GM23338 (cell line): ENCODE measurements at regions not wholly inside any gene's neighbourhood (a gene's known extent, or its start where the extent isn't known, plus 50 kb on each side); places are given as distances from the start of the nearest gene placed in this dataset.

Source experiments
- ATAC-seq: fragments of 200-7000 bp; cut with Tn5 transposase; 3 replicates; pipeline ENCODE4 v1.9.1; 2020
- DNase-seq: peaks from one replicate; pipeline ENCODE4 v3.0.0-alpha.2; 2015; ENCODE audit warnings: low spot score
- H2AFZ ChIP-seq: fragments of 200-600 bp; sonication (generic); 2 replicates; pipeline ENCODE4 v1.8.0; 2016; ENCODE audit warnings: antibody characterized with exemption, mild to moderate bottlenecking, moderate library complexity
- H3F3A ChIP-seq: fragments of 200-600 bp; sonication (generic); replicated peaks from 2 replicates; pipeline ENCODE4 v1.8.0; 2017; ENCODE audit warnings: antibody characterized with exemption, mixed run types, low read depth
- H3K27ac ChIP-seq: fragments of 200-600 bp; sonication (generic); 2 replicates; pipeline ENCODE4 v1.6.1; 2016; ENCODE audit warnings: low read depth
- H3K27me3 ChIP-seq: fragments of 200-600 bp; sonication (generic); 2 replicates; pipeline ENCODE4 v1.8.0; 2016; ENCODE audit warnings: mild to moderate bottlenecking, mixed run types, moderate library complexity; ENCODE audit not compliant: insufficient read depth
- H3K36me3 ChIP-seq: fragments of 200-600 bp; sonication (generic); 2 replicates; pipeline ENCODE4 v1.8.0; 2016; ENCODE audit warnings: mild to moderate bottlenecking; ENCODE audit not compliant: insufficient read depth
- H3K4me1 ChIP-seq: fragments of 200-600 bp; sonication (generic); 2 replicates; pipeline ENCODE4 v1.8.0; 2016; ENCODE audit warnings: mild to moderate bottlenecking, moderate library complexity; ENCODE audit not compliant: insufficient read depth
- H3K4me2 ChIP-seq: fragments of 200-600 bp; sonication (generic); 2 replicates; pipeline ENCODE4 v1.7.1; 2017; ENCODE audit warnings: mixed run types
- H3K4me3 ChIP-seq: fragments of 200-600 bp; sonication (generic); 2 replicates; pipeline ENCODE4 v1.6.1; 2016; ENCODE audit warnings: mixed run types
- H3K79me2 ChIP-seq: fragments of 200-600 bp; sonication (generic); replicated peaks from 2 replicates; pipeline ENCODE4 v1.8.0; 2017; ENCODE audit warnings: mild to moderate bottlenecking; ENCODE audit not compliant: insufficient read depth
- H3K9me2 ChIP-seq: fragments of 200-600 bp; sonication (generic); 2 replicates; pipeline ENCODE4 v1.8.0; 2017; ENCODE audit not compliant: insufficient read depth
- H4K20me1 ChIP-seq: fragments of 200-600 bp; sonication (generic); replicated peaks from 2 replicates; pipeline ENCODE4 v1.8.0; 2017; ENCODE audit warnings: mild to moderate bottlenecking; ENCODE audit not compliant: insufficient read depth
- H3K27ac Mint-ChIP-seq: 2 replicates; pipeline ENCODE4 v1.8.0; 2020; ENCODE audit warnings: inconsistent platforms, mild to moderate bottlenecking, moderate library complexity, mixed read lengths
- H3K27me3 Mint-ChIP-seq: 3 replicates; pipeline ENCODE4 v1.8.0; 2022; ENCODE audit warnings: low read depth, mild to moderate bottlenecking, moderate library complexity, mixed read lengths, inconsistent platforms; ENCODE audit not compliant: insufficient read depth, poor library complexity
- H3K36me3 Mint-ChIP-seq: 3 replicates; pipeline ENCODE4 v1.8.0; 2021; ENCODE audit warnings: low read depth, mild to moderate bottlenecking, inconsistent platforms, moderate library complexity, mixed read lengths
- H3K4me1 Mint-ChIP-seq: 3 replicates; pipeline ENCODE4 v1.8.0; 2020; ENCODE audit warnings: mild to moderate bottlenecking, inconsistent platforms, mixed read lengths
- H3K4me3 Mint-ChIP-seq: 3 replicates; pipeline ENCODE4 v1.8.0; 2021; ENCODE audit warnings: moderate library complexity, mild to moderate bottlenecking, inconsistent platforms, mixed read lengths
- H3K9me3 Mint-ChIP-seq: 3 replicates; pipeline ENCODE4 v1.8.0; 2020; ENCODE audit warnings: moderate library complexity, mild to moderate bottlenecking, inconsistent platforms, mixed read lengths
- CREB1 ChIP-seq: fragments of 250-450 bp; sonication (Bioruptor Pico); IDR thresholded peaks from 2 replicates; pipeline ENCODE4 v1.5.0; 2020; ENCODE audit warnings: low read depth, mild to moderate bottlenecking, moderate library complexity
- CTCF ChIP-seq, 2 experiments: fragments of 200-600 bp in 1 of 2; sonication (generic) in 1 of 2; conservative IDR thresholded peaks; 2 replicates each; pipeline versions ENCODE4 v1.5.1 to v1.6.1; 2016 to 2017; ENCODE audit warnings: antibody characterized with exemption in 2 of 2, low read depth in 2 of 2, mild to moderate bottlenecking in 2 of 2, moderate library complexity in 1 of 2
- EZH2 ChIP-seq: fragments of 200-600 bp; sonication (generic); IDR thresholded peaks from one replicate; pipeline ENCODE4 v1.8.0; 2017; ENCODE audit warnings: antibody characterized with exemption, mild to moderate bottlenecking, low read depth; ENCODE audit not compliant: unreplicated experiment
- EZH2phosphoT487 ChIP-seq: fragments of 200-600 bp; sonication (generic); IDR thresholded peaks from one replicate; pipeline ENCODE4 v1.8.1; 2018; ENCODE audit warnings: antibody characterized with exemption; ENCODE audit not compliant: unreplicated experiment
- JUNB ChIP-seq: IDR thresholded peaks from one replicate; pipeline ENCODE4 v1.6.1; 2016; ENCODE audit warnings: antibody characterized with exemption; ENCODE audit not compliant: unreplicated experiment
- NANOG ChIP-seq: IDR thresholded peaks from 2 replicates; pipeline ENCODE4 v1.6.1; 2016; ENCODE audit warnings: antibody characterized with exemption, borderline replicate concordance
- POLR2AphosphoS5 ChIP-seq: IDR thresholded peaks from 2 replicates; pipeline ENCODE4 v1.6.1; 2016; ENCODE audit warnings: antibody characterized with exemption, low read depth
- STAT1 ChIP-seq: IDR thresholded peaks from one replicate; pipeline ENCODE4 v1.6.1; 2016; ENCODE audit warnings: antibody characterized with exemption; ENCODE audit not compliant: unreplicated experiment
- ZNF114 ChIP-seq: fragments of 250-450 bp; sonication (Bioruptor Pico); IDR thresholded peaks from 2 replicates; pipeline ENCODE4 v1.5.0; 2020; ENCODE audit warnings: mild to moderate bottlenecking, moderate library complexity
- TF ChIP-seq, protein P1 (sequence below): IDR thresholded peaks from 2 replicates; pipeline ENCODE4 v1.6.1; 2016; ENCODE audit warnings: antibody characterized with exemption

GRCh38 chr1:59026472-59026948, 242.7 kb upstream of the JUN start:
- peaks cover 2% of the 10 kb centered on the region for H3K27me3 Mint-ChIP-seq
- Histone ChIP-seq H3F3A (no peaks in the 10 kb centered on the region), H3K36me3 (no peaks in the 10 kb centered on the region), H3K4me1 (no peaks in the 10 kb centered on the region), H3K9me2 (peaks cover 7% of the 10 kb centered on the region; the same call in 1 of the 2 replicates), H3K4me3 (no peak overlapping the region), H3K4me2 (no peak overlapping the region), H3K27ac (no peak overlapping the region), H4K20me1 (no peaks in the 10 kb centered on the region), H3K27me3 (no peaks in the 10 kb centered on the region), H3K79me2 (no peaks in the 10 kb centered on the region), H2AFZ (no peak overlapping the region)
- peaks cover 6% of the 10 kb centered on the region for H3K4me1 Mint-ChIP-seq
- no peak overlapping the region for H3K27ac Mint-ChIP-seq
- ATAC-seq (no peak), DNase-seq (no peak)
- no peak for TF ChIP-seq EZH2
- no peak for TF ChIP-seq CREB1
- TF ChIP-seq STAT1, result no peak
- no peaks in the 10 kb centered on the region for H3K9me3 Mint-ChIP-seq
- H3K36me3 Mint-ChIP-seq, result no peaks in the 10 kb centered on the region
- no peak overlapping the region for H3K4me3 Mint-ChIP-seq

GRCh38 chr1:59027177-59027576, 243.3 kb upstream of the JUN start:
- no peak for TF ChIP-seq CREB1
- no peak for TF ChIP-seq CTCF (conservative IDR thresholded peaks at IDR 0.05; ENCODE audit: low read depth in 2 of 2)
- TF ChIP-seq NANOG, result no peak
- TF ChIP-seq EZH2phosphoT487, result no peak
- no peak for TF ChIP-seq JUNB
- TF ChIP-seq EZH2, result no peak
- TF ChIP-seq, protein P1, sequence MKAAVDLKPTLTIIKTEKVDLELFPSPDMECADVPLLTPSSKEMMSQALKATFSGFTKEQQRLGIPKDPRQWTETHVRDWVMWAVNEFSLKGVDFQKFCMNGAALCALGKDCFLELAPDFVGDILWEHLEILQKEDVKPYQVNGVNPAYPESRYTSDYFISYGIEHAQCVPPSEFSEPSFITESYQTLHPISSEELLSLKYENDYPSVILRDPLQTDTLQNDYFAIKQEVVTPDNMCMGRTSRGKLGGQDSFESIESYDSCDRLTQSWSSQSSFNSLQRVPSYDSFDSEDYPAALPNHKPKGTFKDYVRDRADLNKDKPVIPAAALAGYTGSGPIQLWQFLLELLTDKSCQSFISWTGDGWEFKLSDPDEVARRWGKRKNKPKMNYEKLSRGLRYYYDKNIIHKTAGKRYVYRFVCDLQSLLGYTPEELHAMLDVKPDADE, result no peak
- no peak for ATAC-seq

DNA sequence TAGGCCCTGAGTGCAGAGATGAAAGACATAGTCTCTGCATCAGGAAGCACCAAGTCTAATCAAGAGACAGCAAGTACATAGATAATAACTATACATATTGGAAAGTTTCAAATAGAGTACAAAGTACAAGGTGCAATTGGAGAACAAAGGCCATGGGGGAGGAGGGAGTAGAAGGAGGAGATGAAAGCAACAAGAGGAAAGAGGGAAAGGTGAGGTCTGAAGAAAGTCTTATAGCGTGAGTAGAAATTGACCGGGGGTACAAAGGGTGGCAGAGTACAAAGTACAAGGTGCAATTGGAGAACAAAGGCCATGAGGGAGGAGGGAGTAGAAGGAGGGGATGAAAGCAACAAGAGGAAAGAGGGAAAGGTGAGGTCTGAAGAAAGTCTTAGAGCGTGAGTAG, 244.2 kb upstream of the JUN start:
- no peak overlapping the region for H3K4me3 Mint-ChIP-seq
- no peak overlapping the region for H3K4me3 ChIP-seq
- TF ChIP-seq EZH2phosphoT487, result no peak
- TF ChIP-seq ZNF114 (CRISPR knock-in tag), result no peak
- no peak for TF ChIP-seq JUNB
- no peak for TF ChIP-seq STAT1
- TF ChIP-seq POLR2AphosphoS5, result no peak
- no peak for TF ChIP-seq CTCF (conservative IDR thresholded peaks at IDR 0.05; ENCODE audit: low read depth in 2 of 2)
- TF ChIP-seq CREB1, result no peak
- TF ChIP-seq EZH2, result no peak
- no peak for TF ChIP-seq NANOG
- TF ChIP-seq, protein P1, result no peak

More at GRCh38 chr1:59027177-59027576, 243.3 kb upstream of the JUN start:
- H4K20me1 ChIP-seq, result no peaks in the 10 kb centered on the region
- no peaks in the 10 kb centered on the region for H3K4me1 ChIP-seq
- Mint-ChIP-seq H3K27ac (no peak overlapping the region), H3K27me3 (peaks cover under 1% of the 10 kb centered on the region), H3K36me3 (no peaks in the 10 kb centered on the region), H3K4me3 (no peak overlapping the region), H3K9me3 (no peaks in the 10 kb centered on the region), H3K4me1 (peaks cover 3% of the 10 kb centered on the region)
- no peaks in the 10 kb centered on the region for H3K36me3 ChIP-seq
- peaks cover 9% of the 10 kb centered on the region; the same call in 1 of the 2 replicates for H3K9me2 ChIP-seq
- no peak overlapping the region for H3K27ac ChIP-seq
- no peak overlapping the region for H3K4me2 ChIP-seq
- H3F3A ChIP-seq, result no peaks in the 10 kb centered on the region
- no peak overlapping the region for H3K4me3 ChIP-seq
- DNase-seq, result no peak
- no peak overlapping the region for H2AFZ ChIP-seq
- no peaks in the 10 kb centered on the region for H3K79me2 ChIP-seq
- H3K27me3 ChIP-seq, result no peaks in the 10 kb centered on the region

More for the DNA sequence above, 244.2 kb upstream of the JUN start:
- no peaks in the 10 kb centered on the region; the same call in 2 of the 3 replicates for H3K4me1 Mint-ChIP-seq
- ATAC-seq (no peak), DNase-seq (no peak)
- H3K79me2 ChIP-seq, result no peaks in the 10 kb centered on the region
- no peaks in the 10 kb centered on the region for H3K27me3 Mint-ChIP-seq
- no peak overlapping the region for H2AFZ ChIP-seq
- H3K27me3 ChIP-seq, result no peaks in the 10 kb centered on the region
- H3K36me3 Mint-ChIP-seq, result no peaks in the 10 kb centered on the region
- H3K36me3 ChIP-seq, result no peaks in the 10 kb centered on the region
- H4K20me1 ChIP-seq, result no peaks in the 10 kb centered on the region
- peaks cover 9% of the 10 kb centered on the region; the same call in 1 of the 2 replicates for H3K9me2 ChIP-seq
- H3K27ac Mint-ChIP-seq, result no peak overlapping the region
- no peaks in the 10 kb centered on the region for H3K9me3 Mint-ChIP-seq
- H3K4me1 ChIP-seq, result no peaks in the 10 kb centered on the region
- no peak overlapping the region for H3K4me2 ChIP-seq
- no peaks in the 10 kb centered on the region for H3F3A ChIP-seq
- no peak overlapping the region for H3K27ac ChIP-seq
